ENCODE measurements at regions not wholly inside any gene's neighbourhood (a gene's known extent, or its start where the extent isn't known, plus 50 kb on each side); places are given as distances from the start of the nearest gene placed in this dataset.

GRCh38 chr14:42090122-42090521 is 483.4 kb downstream of the LRFN5 start:
- no peak for TF ChIP-seq POLR2AphosphoS5 (IDR thresholded peaks at IDR 0.05; ENCODE audit: low read depth)
- TF ChIP-seq CTCF (conservative IDR thresholded peaks at IDR 0.05; ENCODE audit: low read depth in 2 of 2), result no peak
- TF ChIP-seq JUNB (IDR thresholded peaks at IDR 0.05; ENCODE audit: unreplicated experiment), result no peak
- no peak for TF ChIP-seq EZH2phosphoT487 (IDR thresholded peaks at IDR 0.05; ENCODE audit: unreplicated experiment)
- no peak for TF ChIP-seq EZH2 (IDR thresholded peaks at IDR 0.05; ENCODE audit: low read depth, unreplicated experiment)
- no peak for TF ChIP-seq ETS1 (IDR thresholded peaks at IDR 0.05)
- TF ChIP-seq REST (IDR thresholded peaks at IDR 0.05; ENCODE audit: unreplicated experiment), result no peak
- TF ChIP-seq ZNF114 (CRISPR knock-in tag; IDR thresholded peaks at IDR 0.05), result no peak
- TF ChIP-seq ZNF462 (CRISPR knock-in tag; IDR thresholded peaks at IDR 0.05), result no peak
- TF ChIP-seq CREB1 (CRISPR knock-in tag; IDR thresholded peaks at IDR 0.05; ENCODE audit: low read depth), result no peak
- TF ChIP-seq STAT1 (IDR thresholded peaks at IDR 0.05; ENCODE audit: unreplicated experiment), result no peak
- TF ChIP-seq ZNF331 (CRISPR knock-in tag; IDR thresholded peaks at IDR 0.05; ENCODE audit: low read depth), result no peak

All from GM23338 (cell line).